Spleen (tissue), 11 donors: ENCODE measurements at regions not wholly inside any gene's neighbourhood (a gene's known extent, or its start where the extent isn't known, plus 50 kb on each side); places are given as distances from the start of the nearest gene placed in this dataset.
"Not testable (repeated sequence)": the region's sequence is repeated elsewhere in the genome, so short reads cannot be mapped to it uniquely, and the experiment has no call there.

ENCODE experiments used
- DNase-seq: peaks from one replicate; pipeline ENCODE4 v3.0.0-alpha.2; 2020
- H3K27ac ChIP-seq, 8 donors: fragments of 200-600 bp; sonication (generic) in 7 of 8; 1 replicate in 4 of 8; 2 replicates in 4 of 8; pipeline versions ENCODE4 v1.5.0 to v1.8.0; 2016 to 2021; ENCODE audit warnings: inconsistent platforms in 4 of 8, mild to moderate bottlenecking in 4 of 8, moderate library complexity in 1 of 8
- H3K27me3 ChIP-seq, 7 donors: fragments of 200-600 bp; sonication (generic) in 6 of 7; replicated peaks in 1 of 7; 1 replicate in 4 of 7; 2 replicates in 3 of 7; pipeline versions ENCODE4 v1.5.0 to v1.8.0; 2016 to 2021; ENCODE audit warnings: inconsistent platforms in 3 of 7, mild to moderate bottlenecking in 1 of 7
- H3K36me3 ChIP-seq, 6 donors: fragments of 200-600 bp; sonication (generic) in 5 of 6; 1 replicate in 4 of 6; 2 replicates in 2 of 6; pipeline versions ENCODE4 v1.5.0 to v1.8.0; 2016 to 2021; ENCODE audit warnings: inconsistent platforms in 2 of 6
- H3K4me1 ChIP-seq, 6 donors: fragments of 200-600 bp; sonication (generic) in 5 of 6; 1 replicate in 3 of 6; 2 replicates in 3 of 6; pipeline versions ENCODE4 v1.5.0 to v1.8.0; 2016 to 2021; ENCODE audit warnings: inconsistent platforms in 3 of 6
- H3K4me3 ChIP-seq, 8 donors: fragments of 200-600 bp; sonication (generic) in 7 of 8; 1 replicate in 4 of 8; 2 replicates in 4 of 8; pipeline versions ENCODE4 v1.5.0 to v1.8.0; 2016 to 2021; ENCODE audit warnings: inconsistent platforms in 4 of 8, mild to moderate bottlenecking in 4 of 8, moderate library complexity in 2 of 8
- H3K9me3 ChIP-seq, 8 donors: fragments of 200-600 bp; sonication (generic) in 7 of 8; 1 replicate in 4 of 8; 2 replicates in 4 of 8; pipeline versions ENCODE4 v1.5.0 to v1.8.0; 2016 to 2021; ENCODE audit warnings: inconsistent platforms in 4 of 8
- CTCF ChIP-seq, 11 experiments: fragments of 200-600 bp in 7 of 11; fragments of 450-650 bp in 4 of 11; sonication (generic) in 4 of 11; IDR thresholded peaks in 8 of 11; conservative IDR thresholded peaks in 3 of 11; 1 replicate in 7 of 11; 2 replicates in 4 of 11; pipeline versions ENCODE4 v1.4.0 to v1.8.0; 2016 to 2021; ENCODE audit warnings: antibody characterized with exemption in 11 of 11, inconsistent platforms in 4 of 11, mild to moderate bottlenecking in 1 of 11
- POLR2A ChIP-seq, 3 donors: fragments of 450-650 bp; IDR thresholded peaks; one replicate each; pipeline ENCODE4 v1.5.1; 2017; ENCODE audit warnings: antibody characterized with exemption in 3 of 3, mild to moderate bottlenecking in 1 of 3
- POLR2AphosphoS5 ChIP-seq, 3 donors: sonication (generic); formaldehyde crosslinking; IDR thresholded peaks; one replicate each; pipeline ENCODE4 v1.5.1; 2017; ENCODE audit warnings: antibody characterized with exemption in 3 of 3
- WGBS, 5 donors: extraction: QIAGEN DNeasy Blood & Tissue Kit in 3 of 5; methylation state at CpG; one replicate each; pipeline versions ENCODE4 v1.1.5 to v1.1.7; 2013 to 2018; 5-methylcytosine and 5-hydroxymethylcytosine counted together
- intact Hi-C: fragments of 100-400 bp; cut with DNase I; formaldehyde crosslinking; loops from one replicate; pipeline ENCODE4 v1.15.0; 2023; ENCODE audit warnings: low total_unique reads
- donor health status: healthy with polysubstance abuse.
- donor health status: DM: no; HTN: no; CAD: no; lungs with moderate emphysema.
- donor health status: DM: no; HTN: no; CAD: no.
- donor health status: Bipolar disorder and iron deficiency.
- donor health status: healthy.
- donor health status: DM: no; HTN: no; CAD: no.
- donor health status: DM: yes; HTN: yes; CAD: no.

- H3K4me1 ChIP-seq = no peaks in the 10 kb centered on the region
- no peak for DNase-seq
- H3K36me3 ChIP-seq = no peaks in the 10 kb centered on the region
- TF ChIP-seq POLR2A (IDR thresholded peaks at IDR 0.05) = no peak
- no peak for TF ChIP-seq POLR2AphosphoS5 (IDR thresholded peaks at IDR 0.05)
- TF ChIP-seq CTCF (IDR thresholded peaks at IDR 0.05 in 8 of 11, conservative IDR thresholded peaks at IDR 0.05 in 3 of 11) = no peak
- H3K27ac ChIP-seq = no peak overlapping the region
- intact Hi-C loops = no loop called here
- H3K27me3 ChIP-seq = no peaks in the 10 kb centered on the region
- no peak overlapping the region for H3K4me3 ChIP-seq
- H3K9me3 ChIP-seq = no peaks in the 10 kb centered on the region
- WGBS, 5 donors = 56 to 87% (median 80%) methylated on average over 1 of the region's 1 CpG
These were observed 115.9 kb downstream of the ACTBL2 start for GRCh38 chr5:57366744-57367143.

DNA sequence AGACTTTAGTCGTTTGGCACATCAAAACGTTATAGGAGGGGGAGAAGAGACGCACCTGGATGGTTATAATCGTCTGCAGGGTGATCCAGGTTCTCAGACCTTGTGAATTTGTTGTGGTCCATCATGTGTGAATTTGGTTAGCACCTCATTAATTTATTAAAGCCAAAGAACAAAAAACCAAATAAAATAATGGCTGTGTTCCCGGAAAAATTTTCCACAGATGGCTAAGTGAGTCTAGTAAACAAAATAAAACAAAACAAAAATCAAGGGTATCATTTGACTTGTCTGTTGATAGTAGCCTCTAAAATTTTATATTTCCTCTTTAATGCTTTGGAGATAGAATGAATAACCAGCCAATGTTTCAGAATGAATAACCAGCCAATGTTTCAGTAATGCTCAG lies 119.7 kb downstream of the ACTBL2 start:
- 89 to 93% (median 90%) methylated on average over 5 of the region's 5 CpGs for WGBS, 5 donors
- Histone ChIP-seq H3K27ac (no peak overlapping the region), H3K4me1 (no peaks in the 10 kb centered on the region), H3K9me3 (no peaks in the 10 kb centered on the region), H3K27me3 (no peaks in the 10 kb centered on the region), H3K4me3 (no peak overlapping the region), H3K36me3 (no peaks in the 10 kb centered on the region)
- DNase-seq = no peak
- TF ChIP-seq POLR2AphosphoS5 (IDR thresholded peaks at IDR 0.05) (no peak), POLR2A (IDR thresholded peaks at IDR 0.05) (no peak), CTCF (IDR thresholded peaks at IDR 0.05 in 8 of 11, conservative IDR thresholded peaks at IDR 0.05 in 3 of 11) (no peak)
- intact Hi-C loops = no loop called here

GRCh38 chr5:57360871-57361270 lies 121.7 kb downstream of the ACTBL2 start:
- intact Hi-C loops = no loop called here
- Histone ChIP-seq H3K4me3 (no peak overlapping the region), H3K4me1 (no peaks in the 10 kb centered on the region), H3K27ac (no peak overlapping the region), H3K36me3 (no peaks in the 10 kb centered on the region), H3K27me3 (no peaks in the 10 kb centered on the region), H3K9me3 (no peaks in the 10 kb centered on the region)
- DNase-seq = no peak
- TF ChIP-seq POLR2AphosphoS5 (IDR thresholded peaks at IDR 0.05) (no peak), CTCF (IDR thresholded peaks at IDR 0.05 in 8 of 11, conservative IDR thresholded peaks at IDR 0.05 in 3 of 11) (no peak), POLR2A (IDR thresholded peaks at IDR 0.05) (no peak)
- WGBS, 5 donors = 71 to 86% (median 84%) methylated on average over 1 of the region's 1 CpG

GRCh38 chr5:57358796-57359592 lies 123.6 kb downstream of the ACTBL2 start:
- H3K27ac ChIP-seq = no peak overlapping the region
- TF ChIP-seq CTCF (IDR thresholded peaks at IDR 0.05 in 8 of 11, conservative IDR thresholded peaks at IDR 0.05 in 3 of 11) = no peak
- TF ChIP-seq POLR2AphosphoS5 (IDR thresholded peaks at IDR 0.05) = no peak
- no peak for TF ChIP-seq POLR2A (IDR thresholded peaks at IDR 0.05)
- no peaks in the 10 kb centered on the region for H3K27me3 ChIP-seq
- WGBS, 5 donors = 79 to 92% (median 87%) methylated on average over 5 of the region's 5 CpGs
- intact Hi-C loops = no loop called here
- no peaks in the 10 kb centered on the region for H3K4me1 ChIP-seq
- H3K9me3 ChIP-seq = no peaks in the 10 kb centered on the region
- no peaks in the 10 kb centered on the region for H3K36me3 ChIP-seq
- H3K4me3 ChIP-seq = no peak overlapping the region
- DNase-seq = no peak

GRCh38 chr5:57356850-57357249 lies 125.8 kb downstream of the ACTBL2 start:
- WGBS, 5 donors = 80 to 100% (median 93%) methylated on average over 3 to 13 of the region's 16 CpGs; no CpG with 5 or more reads in 1 of the 5 donors
- H3K27me3 ChIP-seq, H3K27ac ChIP-seq, intact Hi-C loops, DNase-seq, H3K4me3 ChIP-seq, H3K9me3 ChIP-seq, H3K36me3 ChIP-seq, H3K4me1 ChIP-seq: not testable (repeated sequence)
